H1 (cell line): ENCODE measurements at regions not wholly inside any gene's neighbourhood (a gene's known extent, or its start where the extent isn't known, plus 50 kb on each side); places are given as distances from the start of the nearest gene placed in this dataset.

Source experiments
- CTCF ChIA-PET: fragments of 300-600 bp; sonication (Branson Sonifier 250); formaldehyde crosslinking; loops from one replicate; lab custom pipeline; 2021; ENCODE audit not compliant: partially characterized antibody; lab: Charles Lee
- POLR2A ChIA-PET: fragments of 300-600 bp; sonication (Branson Sonifier 250); formaldehyde crosslinking; loops from one replicate; lab custom pipeline; 2021; ENCODE audit warnings: inconsistent platforms; ENCODE audit not compliant: partially characterized antibody; lab: Charles Lee
- DNase-seq, 2 experiments: peaks; one replicate each; pipeline versions ENCODE4 v3.0.0 to v3.0.0-alpha.2; 2010 to 2022; ENCODE audit warnings: low spot score in 2 of 2, low read depth in 1 of 2, mixed read lengths in 1 of 2
- FAIRE-seq: peaks from 2 replicates; lab custom pipeline; 2011; peaks lifted over from hg19 to GRCh38; lab: Jason Lieb, UNC
- H2AFZ ChIP-seq: 2 replicates; pipeline ENCODE4 v1.8.1; 2012; ENCODE audit warnings: low read length, inconsistent platforms
- H2AK5ac ChIP-seq: 2 replicates; pipeline ENCODE4 v1.6.1; 2013; ENCODE audit warnings: low read depth, low read length
- H2BK120ac ChIP-seq: replicated peaks from 2 replicates; pipeline ENCODE3; 2013; ENCODE audit warnings: low read depth, low read length, inconsistent platforms
- H2BK12ac ChIP-seq: 2 replicates; pipeline ENCODE4 v1.6.1; 2013; ENCODE audit warnings: low read depth, low read length
- H2BK15ac ChIP-seq: 2 replicates; pipeline ENCODE4 v1.6.1; 2013; ENCODE audit warnings: low read length
- H2BK20ac ChIP-seq: 2 replicates; pipeline ENCODE4 v1.6.1; 2013; ENCODE audit warnings: low read length
- H2BK5ac ChIP-seq: 2 replicates; pipeline ENCODE4 v1.6.1; 2013; ENCODE audit warnings: low read depth, low read length
- H3K14ac ChIP-seq: 2 replicates; pipeline ENCODE4 v1.6.1; 2013; ENCODE audit warnings: inconsistent platforms; ENCODE audit not compliant: insufficient read length
- H3K18ac ChIP-seq: 2 replicates; pipeline ENCODE4 v1.6.1; 2013; ENCODE audit warnings: low read length; ENCODE audit errors: extremely low read depth
- H3K23ac ChIP-seq: 2 replicates; pipeline ENCODE4 v1.6.1; 2013; ENCODE audit warnings: inconsistent platforms; ENCODE audit not compliant: insufficient read length
- H3K23me2 ChIP-seq: 2 replicates; pipeline ENCODE4 v1.6.1; 2013; ENCODE audit warnings: low read depth, low read length
- H3K27ac ChIP-seq: 2 replicates; pipeline ENCODE4 v1.6.1; 2011; ENCODE audit warnings: low read depth, low read length, inconsistent platforms
- H3K27me3 ChIP-seq, 4 experiments: replicated peaks in 1 of 4; 1 replicate in 1 of 4; 2 replicates in 3 of 4; pipeline versions ENCODE4 v1.6.1 to v1.8.1; 2011 to 2013; ENCODE audit warnings: low read length in 3 of 4, mild to moderate bottlenecking in 3 of 4, inconsistent platforms in 2 of 4, mixed read lengths in 2 of 4, moderate library complexity in 1 of 4; ENCODE audit not compliant: control insufficient read depth in 3 of 4, insufficient read depth in 3 of 4; ENCODE audit errors: extremely low read depth in 1 of 4
- H3K36me3 ChIP-seq, 4 experiments: 2 replicates each; pipeline versions ENCODE4 v1.6.1 to v1.8.1; 2011 to 2013; ENCODE audit warnings: mild to moderate bottlenecking in 4 of 4, low read length in 3 of 4, moderate library complexity in 2 of 4, control low read depth in 1 of 4, inconsistent platforms in 1 of 4; ENCODE audit not compliant: insufficient read depth in 4 of 4, control insufficient read depth in 2 of 4
- H3K4ac ChIP-seq: replicated peaks from 2 replicates; pipeline ENCODE3; 2013; ENCODE audit warnings: low read length, low read depth, mixed read lengths, inconsistent platforms; ENCODE audit not compliant: insufficient read length
- H3K4me1 ChIP-seq, 4 experiments: replicated peaks in 1 of 4; 1 replicate in 1 of 4; 2 replicates in 3 of 4; pipeline versions ENCODE4 v1.6.1 to v1.8.1; 2011 to 2013; ENCODE audit warnings: low read length in 3 of 4, inconsistent platforms in 2 of 4, mixed read lengths in 1 of 4; ENCODE audit not compliant: insufficient read depth in 4 of 4, control insufficient read depth in 3 of 4
- H3K4me2 ChIP-seq, 2 experiments: 2 replicates each; pipeline versions ENCODE4 v1.6.1 to v1.8.1; 2011 to 2013; ENCODE audit warnings: low read depth in 2 of 2, low read length in 2 of 2, control low read depth in 1 of 2, inconsistent platforms in 1 of 2, mild to moderate bottlenecking in 1 of 2; ENCODE audit not compliant: insufficient read depth in 1 of 2
- H3K4me3 ChIP-seq, 4 experiments: fragments of 200-600, 300-600 bp in 1 of 4; sonication (generic), shearing (Covaris generic), sonication (Bioruptor Twin) in 1 of 4; 2 replicates each; pipeline versions ENCODE4 v1.5.1 to v1.8.1; 2011 to 2016; ENCODE audit warnings: low read length in 4 of 4, low read depth in 3 of 4, control low read depth in 2 of 4, inconsistent platforms in 2 of 4, mild to moderate bottlenecking in 2 of 4, mixed read lengths in 1 of 4, moderate library complexity in 1 of 4; ENCODE audit not compliant: insufficient read depth in 2 of 4; ENCODE audit errors: extremely low read depth in 1 of 4
- H3K56ac ChIP-seq: replicated peaks from 2 replicates; pipeline ENCODE3; 2013; ENCODE audit warnings: low read depth, mild to moderate bottlenecking, mixed read lengths, low read length, inconsistent platforms; ENCODE audit not compliant: insufficient read length
- H3K79me1 ChIP-seq: 2 replicates; pipeline ENCODE4 v1.6.1; 2013; ENCODE audit warnings: low read depth, low read length, control low read depth
- H3K79me2 ChIP-seq, 2 experiments: 2 replicates each; pipeline versions ENCODE4 v1.6.1 to v1.8.1; 2012 to 2013; ENCODE audit warnings: low read length in 2 of 2, mild to moderate bottlenecking in 2 of 2, inconsistent platforms in 1 of 2; ENCODE audit not compliant: insufficient read depth in 2 of 2, control insufficient read depth in 1 of 2
- H3K9ac ChIP-seq, 4 experiments: replicated peaks in 1 of 4; 1 replicate in 1 of 4; 2 replicates in 3 of 4; pipeline versions ENCODE4 v1.6.1 to v1.8.1; 2011 to 2013; ENCODE audit warnings: low read depth in 3 of 4, low read length in 3 of 4, control low read depth in 2 of 4, mild to moderate bottlenecking in 2 of 4, moderate library complexity in 2 of 4, inconsistent platforms in 1 of 4; ENCODE audit errors: extremely low read depth in 1 of 4
- H3K9me3 ChIP-seq, 2 experiments: 2 replicates each; pipeline versions ENCODE4 v1.6.1 to v1.8.1; 2012 to 2013; ENCODE audit warnings: mild to moderate bottlenecking in 2 of 2, moderate library complexity in 2 of 2, control low read depth in 1 of 2, inconsistent platforms in 1 of 2, low read depth in 1 of 2, low read length in 1 of 2, mixed read lengths in 1 of 2; ENCODE audit not compliant: insufficient read depth in 2 of 2
- H4K20me1 ChIP-seq, 2 experiments: replicated peaks in 1 of 2; 2 replicates each; pipeline versions ENCODE3 to v1.8.1; 2011 to 2013; ENCODE audit warnings: inconsistent platforms in 2 of 2, low read length in 2 of 2, mild to moderate bottlenecking in 1 of 2; ENCODE audit not compliant: insufficient read depth in 2 of 2, control insufficient read depth in 1 of 2
- H4K5ac ChIP-seq: 2 replicates; pipeline ENCODE4 v1.6.1; 2013; ENCODE audit warnings: low read length, low read depth, mixed read lengths, inconsistent platforms; ENCODE audit not compliant: insufficient read length
- H4K8ac ChIP-seq: 2 replicates; pipeline ENCODE4 v1.8.0; 2013; ENCODE audit warnings: mild to moderate bottlenecking, moderate library complexity, low read length, inconsistent platforms; ENCODE audit not compliant: insufficient read depth; ENCODE audit errors: extremely low read depth
- H4K91ac ChIP-seq: replicated peaks from 2 replicates; pipeline ENCODE3; 2013; ENCODE audit warnings: low read length, mixed read lengths, inconsistent platforms; ENCODE audit not compliant: insufficient read length
- ASH2L ChIP-seq: fragments of 200-600, 300-600 bp; sonication (generic); IDR thresholded peaks from one replicate; pipeline ENCODE4 v1.7.1; 2017; ENCODE audit warnings: low read length
- BACH1 ChIP-seq: IDR thresholded peaks from 2 replicates; pipeline ENCODE4 v1.6.1; 2012; ENCODE audit warnings: low read length, improper control_type of control experiment
- BCL11A ChIP-seq, 2 experiments: IDR thresholded peaks; one replicate each; pipeline ENCODE4 v1.6.1; 2011; ENCODE audit warnings: low read depth in 2 of 2, low read length in 2 of 2, mild to moderate bottlenecking in 2 of 2
- CBX8 ChIP-seq: fragments of 300-800, 300-1000 bp; sonication (generic); IDR thresholded peaks from 2 replicates; pipeline ENCODE4 v1.7.1; 2016; ENCODE audit warnings: low read depth, low read length, borderline replicate concordance
- EGR1 ChIP-seq: IDR thresholded peaks from 2 replicates; pipeline ENCODE4 v1.6.1; 2011; ENCODE audit warnings: low read depth, low read length, borderline replicate concordance
- EZH2 ChIP-seq: fragments of 200-600 bp; sonication (generic); IDR thresholded peaks from 2 replicates; pipeline ENCODE4 v1.7.1; 2012; ENCODE audit warnings: low read depth, mild to moderate bottlenecking, moderate library complexity, low read length, inconsistent platforms; ENCODE audit not compliant: severe bottlenecking
- HDAC6 ChIP-seq: IDR thresholded peaks from one replicate; pipeline ENCODE4 v1.7.1; 2012; ENCODE audit warnings: low read depth, mild to moderate bottlenecking, inconsistent platforms, low read length, moderate library complexity
- JUND ChIP-seq: IDR thresholded peaks from 2 replicates; pipeline ENCODE4 v1.6.1; 2011; ENCODE audit warnings: mild to moderate bottlenecking, improper control_type of control experiment, low read length
- KDM5A ChIP-seq: fragments of 200-600 bp; IDR thresholded peaks from 2 replicates; pipeline ENCODE4 v1.7.1; 2012; ENCODE audit warnings: mild to moderate bottlenecking, low read length, inconsistent platforms, mixed read lengths
- MAFK ChIP-seq: IDR thresholded peaks from 2 replicates; pipeline ENCODE4 v1.6.1; 2012; ENCODE audit warnings: low read depth, mild to moderate bottlenecking, improper control_type of control experiment, low read length
- NANOG ChIP-seq: IDR thresholded peaks from 2 replicates; pipeline ENCODE4 v1.6.1; 2011; ENCODE audit warnings: low read length, low read depth, mild to moderate bottlenecking, inconsistent platforms; ENCODE audit not compliant: insufficient read depth, poor library complexity, severe bottlenecking
- RFX5 ChIP-seq: IDR thresholded peaks from 2 replicates; pipeline ENCODE4 v1.6.1; 2011; ENCODE audit warnings: low read depth, low read length, improper control_type of control experiment, borderline replicate concordance
- TAF1 ChIP-seq: IDR thresholded peaks from 2 replicates; pipeline ENCODE4 v1.6.1; 2011; ENCODE audit warnings: mild to moderate bottlenecking, low read depth, low read length
- WGBS, 2 experiments: shearing (Covaris generic) in 1 of 2; methylation state at CpG; one replicate each; pipeline versions ENCODE4 v1.1.6 to v1.1.7; 2013 to 2015; ENCODE audit warnings: low lambda C conversion rate in 2 of 2, mixed read lengths in 2 of 2, inconsistent platforms in 1 of 2, low coverage in 1 of 2, missing lambda C conversion rate in 1 of 2; ENCODE audit not compliant: insufficient replicate concordance in 2 of 2, insufficient coverage in 1 of 2, insufficient read length in 1 of 2; ENCODE audit errors: extremely low coverage in 1 of 2, missing lambda C conversion rate in 1 of 2; 5-methylcytosine and 5-hydroxymethylcytosine counted together
- TF ChIP-seq, protein P1 (sequence below): IDR thresholded peaks from 2 replicates; pipeline ENCODE4 v1.6.1; 2012; ENCODE audit warnings: inconsistent platforms
- TF ChIP-seq, protein P2 (sequence below): IDR thresholded peaks from 2 replicates; pipeline ENCODE4 v1.6.1; 2011; ENCODE audit warnings: low read length, improper control_type of control experiment

DNA sequence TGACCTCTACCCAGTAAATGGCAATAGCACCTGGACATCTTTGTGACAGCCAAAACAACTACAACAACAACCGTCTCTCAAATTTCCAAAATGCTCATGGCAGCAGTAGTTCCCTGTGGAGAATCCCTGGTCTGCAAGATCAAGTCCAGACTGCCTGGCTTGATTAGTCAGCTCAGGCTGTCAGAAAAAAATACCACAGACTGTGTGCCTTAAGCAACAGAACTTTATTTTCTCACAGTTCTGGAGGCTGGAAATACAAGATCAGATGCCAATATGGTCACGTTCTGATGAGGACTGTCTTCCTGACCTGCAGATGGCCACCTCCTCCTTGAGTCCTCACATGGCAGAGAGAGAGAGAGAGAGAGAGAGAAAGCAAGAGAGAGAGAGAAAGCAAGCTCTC lies 52.3 kb upstream of the MOCS2 start:
- H3K36me3 ChIP-seq = no peaks in the 10 kb centered on the region
- no peaks in the 10 kb centered on the region for H3K79me2 ChIP-seq
- no peak overlapping the region for H3K23ac ChIP-seq
- WGBS, 2 experiments = 84% methylated on average over 2 of the region's 2 CpGs; no CpG with 5 or more reads in 1 of the 2 experiments
- H2BK5ac ChIP-seq = no peak overlapping the region
- no peaks in the 10 kb centered on the region for H3K4me1 ChIP-seq
- H4K5ac ChIP-seq = no peak overlapping the region
- no peaks in the 10 kb centered on the region for H4K20me1 ChIP-seq
- H3K23me2 ChIP-seq = no peaks in the 10 kb centered on the region
- ChIA-PET CTCF (interaction anchor here (0.6 to 0.7 kb wide), 3 partner anchors 9 to 504 kb away, joined by 3 to 4 read pairs (median 3); no protein-coding TSS in a partner anchor), POLR2A (no interaction called here)
- no peak overlapping the region for H3K27ac ChIP-seq
- H2BK20ac ChIP-seq = no peak overlapping the region
- H3K9ac ChIP-seq = no peak overlapping the region
- no peak overlapping the region for H3K4me3 ChIP-seq
- no peak overlapping the region for H3K4ac ChIP-seq
- H2AFZ ChIP-seq = no peak overlapping the region
- no peak overlapping the region for H3K14ac ChIP-seq
- H3K4me2 ChIP-seq = no peak overlapping the region
- no peak overlapping the region for H3K56ac ChIP-seq
- no peak overlapping the region for H2BK15ac ChIP-seq
- no peaks in the 10 kb centered on the region for H3K9me3 ChIP-seq
- no peak overlapping the region for H2BK120ac ChIP-seq
- no peaks in the 10 kb centered on the region for H3K27me3 ChIP-seq
- H3K18ac ChIP-seq = no peak overlapping the region
- H2BK12ac ChIP-seq = no peak overlapping the region
- H4K8ac ChIP-seq = no peak overlapping the region
- H2AK5ac ChIP-seq = no peak overlapping the region
- no peak for DNase-seq
- H3K79me1 ChIP-seq = no peaks in the 10 kb centered on the region
- no peak for FAIRE-seq
- no peak overlapping the region for H4K91ac ChIP-seq
- TF ChIP-seq, protein P1, sequence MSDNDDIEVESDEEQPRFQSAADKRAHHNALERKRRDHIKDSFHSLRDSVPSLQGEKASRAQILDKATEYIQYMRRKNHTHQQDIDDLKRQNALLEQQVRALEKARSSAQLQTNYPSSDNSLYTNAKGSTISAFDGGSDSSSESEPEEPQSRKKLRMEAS = no peak
- TF ChIP-seq NANOG (no peak), CBX8 (no peak), MAFK (no peak), EGR1 (no peak), EZH2 (no peak), RFX5 (no peak), KDM5A (no peak), TAF1 (no peak), BCL11A (IDR thresholded peaks at IDR 0.05; ENCODE audit: low read depth in 2 of 2, low read length in 2 of 2) (no peak), ASH2L (no peak), BACH1 (no peak), HDAC6 (no peak), JUND (no peak)
- TF ChIP-seq, protein P2, sequence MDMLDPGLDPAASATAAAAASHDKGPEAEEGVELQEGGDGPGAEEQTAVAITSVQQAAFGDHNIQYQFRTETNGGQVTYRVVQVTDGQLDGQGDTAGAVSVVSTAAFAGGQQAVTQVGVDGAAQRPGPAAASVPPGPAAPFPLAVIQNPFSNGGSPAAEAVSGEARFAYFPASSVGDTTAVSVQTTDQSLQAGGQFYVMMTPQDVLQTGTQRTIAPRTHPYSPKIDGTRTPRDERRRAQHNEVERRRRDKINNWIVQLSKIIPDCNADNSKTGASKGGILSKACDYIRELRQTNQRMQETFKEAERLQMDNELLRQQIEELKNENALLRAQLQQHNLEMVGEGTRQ = no peak
